GM18508 (cell line): ENCODE measurements at regions not wholly inside any gene's neighbourhood (a gene's known extent, or its start where the extent isn't known, plus 50 kb on each side); places are given as distances from the start of the nearest gene placed in this dataset.
"Not testable (repeated sequence)": the region's sequence is repeated elsewhere in the genome, so short reads cannot be mapped to it uniquely, and the experiment has no call there.

ENCODE experiments used
- ATAC-seq: cut with Tn5 transposase; IDR thresholded peaks from one replicate; pipeline ENCODE4 v1.9.1; 2021; ENCODE audit warnings: moderate number of reproducible peaks; ENCODE audit not compliant: insufficient read depth, unreplicated experiment

GRCh38 chr3:145899241-145899640 is 261.7 kb downstream of the PLOD2 start:
- ATAC-seq, result no peak

GRCh38 chr3:145900056-145900829 is 260.7 kb downstream of the PLOD2 start:
- peak; percentile 76 for ATAC-seq

- ATAC-seq, result no peak
Observed at GRCh38 chr3:145902166-145902565, 258.8 kb downstream of the PLOD2 start.

DNA sequence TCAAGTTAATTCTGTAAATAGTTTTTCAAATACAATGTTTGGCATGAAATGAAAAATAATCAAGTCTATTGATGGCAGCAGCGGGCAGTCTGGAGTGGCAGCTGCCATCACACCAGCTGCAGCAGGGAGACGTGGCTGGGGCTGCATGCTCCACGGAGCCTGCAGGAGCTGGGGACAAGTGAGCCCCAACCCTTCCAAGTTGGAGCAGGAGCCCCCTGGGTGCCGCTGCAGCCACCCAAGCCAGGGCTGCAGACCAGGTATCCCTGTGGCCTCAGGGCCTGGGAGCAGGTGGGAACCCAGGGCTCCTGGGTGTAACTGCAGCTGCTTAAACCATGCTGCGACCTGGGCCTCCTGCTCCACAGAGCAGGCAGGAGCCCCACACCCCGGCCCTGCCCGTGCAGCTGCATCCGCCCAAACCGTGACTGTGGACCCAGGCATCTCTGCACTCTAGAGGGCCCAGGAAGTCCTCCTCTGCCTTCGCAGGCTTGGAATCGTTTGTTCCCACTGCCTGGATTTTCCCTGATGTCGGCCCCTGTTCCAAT is 257.4 kb downstream of the PLOD2 start:
- ATAC-seq, result no peak

- ATAC-seq, result no peak
Observed at GRCh38 chr3:145904138-145904537, 256.8 kb downstream of the PLOD2 start.

- no peak for ATAC-seq
Observed at GRCh38 chr3:145906301-145906700, 254.7 kb downstream of the PLOD2 start.

DNA sequence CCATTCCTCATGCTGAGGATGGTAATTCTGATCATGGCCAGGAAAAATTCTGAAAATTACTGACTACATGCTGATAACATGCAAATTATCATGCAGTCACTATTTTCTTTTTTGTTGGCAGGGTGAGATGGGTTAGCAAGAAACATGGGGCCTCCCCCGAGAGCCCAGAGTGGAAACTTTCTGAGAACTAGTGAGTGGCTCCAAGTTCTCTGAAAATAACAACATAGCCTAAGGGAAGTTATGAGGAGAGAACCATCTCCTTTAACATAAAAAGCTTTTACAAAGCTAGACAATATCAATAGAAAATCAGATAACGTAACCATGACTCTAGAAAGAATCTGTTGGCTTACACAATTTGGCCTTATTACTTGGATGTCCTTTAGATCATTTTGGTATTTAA is 254.2 kb downstream of the PLOD2 start:
- no peak for ATAC-seq

- no peak for ATAC-seq
Observed at GRCh38 chr3:145911016-145911415, 250.0 kb downstream of the PLOD2 start.

- no peak for ATAC-seq
Observed at GRCh38 chr3:145915787-145916186, 245.2 kb downstream of the PLOD2 start.

GRCh38 chr3:145927736-145928135 is 233.2 kb downstream of the PLOD2 start:
- ATAC-seq, result not testable (repeated sequence)

GRCh38 chr3:145936971-145937370 is 224.0 kb downstream of the PLOD2 start:
- ATAC-seq, result no peak

DNA sequence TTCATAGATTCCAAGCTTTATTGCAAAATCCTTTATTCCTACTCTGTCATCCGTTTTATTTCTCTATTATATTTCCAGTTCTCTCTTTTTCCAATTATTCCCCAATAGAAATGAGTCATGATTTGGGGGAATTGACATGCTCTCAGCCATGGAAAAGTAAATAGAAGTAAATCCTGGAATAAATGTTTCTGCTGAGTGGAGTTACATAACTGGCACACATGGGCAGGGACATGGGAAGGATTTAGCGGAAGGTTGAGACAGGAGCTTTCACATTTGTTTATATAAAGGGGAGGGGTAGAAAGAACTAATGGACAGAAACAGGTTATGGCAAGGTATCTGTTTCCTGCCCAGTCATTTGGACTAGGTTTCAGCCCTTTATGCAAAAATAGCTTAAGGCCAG is 221.6 kb downstream of the PLOD2 start:
- no peak for ATAC-seq

DNA sequence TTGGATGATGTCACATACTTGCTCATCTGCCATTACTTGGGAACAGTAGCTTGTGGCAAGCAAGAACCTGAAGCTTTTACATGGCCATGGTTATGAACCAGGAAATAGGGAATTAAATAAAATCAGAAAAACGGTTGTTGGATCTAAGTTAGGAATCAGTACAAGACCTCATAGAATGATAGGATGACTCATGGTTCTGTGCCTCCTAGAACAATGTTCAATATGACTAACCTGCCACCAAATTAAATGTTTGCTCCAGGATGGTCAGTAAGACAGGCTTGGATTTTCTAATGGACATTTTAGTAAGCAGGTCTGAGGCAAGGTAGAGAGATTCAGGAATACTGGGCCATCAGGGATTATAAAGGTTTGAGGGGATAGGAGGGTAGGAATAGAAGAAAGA is 218.9 kb downstream of the PLOD2 start:
- no peak for ATAC-seq

DNA sequence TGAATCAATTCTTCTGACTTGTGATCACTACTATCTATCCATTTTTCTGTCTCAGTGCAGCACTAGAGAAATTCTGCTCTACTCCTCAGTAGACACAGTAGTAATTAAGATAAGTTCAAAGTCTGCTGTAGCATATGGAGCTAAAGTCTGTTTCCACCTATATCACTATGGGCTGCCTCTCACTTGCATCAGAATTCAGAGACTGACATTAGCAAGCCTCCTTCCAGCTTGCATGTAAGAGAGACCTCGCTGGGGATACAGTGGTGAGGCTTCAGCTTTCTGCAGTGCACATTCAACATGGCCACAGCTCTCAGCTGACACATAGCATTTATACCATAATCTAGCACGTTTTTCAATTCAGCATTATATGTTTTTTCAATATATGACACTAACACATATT is 217.0 kb downstream of the PLOD2 start:
- no peak for ATAC-seq

- ATAC-seq, result no peak
Observed at GRCh38 chr3:145951441-145951840, 209.5 kb downstream of the PLOD2 start.

GRCh38 chr3:145952536-145952935 is 208.4 kb downstream of the PLOD2 start:
- ATAC-seq, result no peak

DNA sequence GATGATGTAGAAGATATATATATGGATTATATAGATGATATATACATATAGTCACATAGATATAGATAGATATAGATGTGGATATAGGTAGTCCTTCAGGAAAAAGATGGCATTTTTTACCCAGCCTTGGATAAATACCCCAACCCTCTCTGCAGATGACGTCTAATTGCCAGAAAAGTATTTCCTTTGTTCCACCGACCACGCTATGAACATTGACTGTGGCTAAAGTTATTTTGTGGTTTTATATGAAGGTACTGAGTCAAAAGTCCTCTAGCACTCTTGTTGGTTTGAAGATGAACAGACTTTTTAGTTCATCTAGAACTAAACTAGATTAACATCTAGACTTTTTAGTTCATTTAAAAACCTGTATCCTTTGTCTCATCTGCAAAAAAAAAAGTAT is 207.7 kb downstream of the PLOD2 start:
- no peak for ATAC-seq

- ATAC-seq, result no peak
Observed at GRCh38 chr3:145959457-145960088, 201.4 kb downstream of the PLOD2 start.

GRCh38 chr3:145963111-145963510 is 197.9 kb downstream of the PLOD2 start:
- no peak for ATAC-seq

DNA sequence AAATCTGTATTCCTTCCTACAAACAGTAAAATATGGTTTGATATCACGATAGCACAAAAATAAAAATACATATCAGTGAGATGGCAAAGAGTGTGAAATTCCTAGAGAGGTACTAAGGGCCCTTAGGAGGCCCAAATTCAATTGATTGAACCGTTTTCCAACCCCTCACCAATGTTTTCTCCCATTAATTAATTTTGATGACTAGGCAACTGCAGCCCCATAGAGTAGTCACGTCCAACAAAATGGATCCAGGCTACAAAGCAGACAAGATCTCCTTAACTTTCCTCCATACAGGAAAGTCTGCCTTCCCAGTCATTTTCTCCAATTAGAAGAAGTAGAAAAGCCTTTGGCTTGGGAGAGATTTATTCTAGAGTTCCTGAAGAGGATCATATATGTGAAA is 193.9 kb downstream of the PLOD2 start:
- ATAC-seq, result no peak

- ATAC-seq, result no peak
Observed at GRCh38 chr3:145971186-145971585, 189.8 kb downstream of the PLOD2 start.

- no peak for ATAC-seq
Observed at GRCh38 chr3:145972851-145973250, 188.1 kb downstream of the PLOD2 start.
